ENCODE measurements at regions not wholly inside any gene's neighbourhood (a gene's known extent, or its start where the extent isn't known, plus 50 kb on each side); places are given as distances from the start of the nearest gene placed in this dataset.

DNA sequence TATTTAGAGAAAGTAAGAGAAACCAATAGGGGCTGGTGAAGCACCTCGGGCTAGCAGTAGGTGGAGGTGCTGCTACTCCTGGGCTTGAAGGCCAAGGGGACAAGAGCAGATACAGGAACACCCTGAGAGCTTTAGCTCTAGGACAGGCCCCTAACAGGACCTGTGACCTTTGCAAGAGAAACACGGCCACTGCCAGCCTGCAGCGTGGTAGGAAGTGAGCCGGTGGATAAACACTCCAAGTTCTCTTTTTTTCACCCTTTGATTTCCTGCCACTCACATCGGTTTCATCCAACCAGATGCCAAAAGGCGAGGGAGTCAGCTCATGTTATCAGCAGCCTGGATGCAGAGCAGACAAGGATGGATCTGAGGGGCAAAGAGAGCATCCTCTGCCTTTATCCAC, 66.8 kb upstream of the SPRED2 start:
- no peak for DNase-seq (ENCODE audit: low read depth)

DNA sequence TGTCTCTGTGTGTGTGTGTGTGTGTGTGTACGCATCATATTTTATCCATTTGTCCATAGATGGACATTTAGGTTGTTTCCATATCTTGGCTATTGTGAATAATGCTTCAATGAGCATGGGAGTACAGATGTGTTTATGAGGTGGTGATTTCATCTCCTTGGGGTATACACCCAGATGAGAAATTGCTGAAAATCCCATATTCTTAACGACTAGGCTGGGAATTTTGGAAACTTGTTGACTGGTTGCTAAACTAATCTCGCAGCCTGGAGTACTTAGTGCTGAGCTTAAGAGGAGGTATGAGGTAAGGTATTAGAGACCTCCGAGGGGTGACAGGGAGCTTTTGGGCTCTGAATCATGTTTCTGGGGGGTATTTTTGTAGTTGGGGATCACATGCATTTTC, 66.0 kb upstream of the SPRED2 start:
- DNase-seq (ENCODE audit: low read depth) = no peak

DNA sequence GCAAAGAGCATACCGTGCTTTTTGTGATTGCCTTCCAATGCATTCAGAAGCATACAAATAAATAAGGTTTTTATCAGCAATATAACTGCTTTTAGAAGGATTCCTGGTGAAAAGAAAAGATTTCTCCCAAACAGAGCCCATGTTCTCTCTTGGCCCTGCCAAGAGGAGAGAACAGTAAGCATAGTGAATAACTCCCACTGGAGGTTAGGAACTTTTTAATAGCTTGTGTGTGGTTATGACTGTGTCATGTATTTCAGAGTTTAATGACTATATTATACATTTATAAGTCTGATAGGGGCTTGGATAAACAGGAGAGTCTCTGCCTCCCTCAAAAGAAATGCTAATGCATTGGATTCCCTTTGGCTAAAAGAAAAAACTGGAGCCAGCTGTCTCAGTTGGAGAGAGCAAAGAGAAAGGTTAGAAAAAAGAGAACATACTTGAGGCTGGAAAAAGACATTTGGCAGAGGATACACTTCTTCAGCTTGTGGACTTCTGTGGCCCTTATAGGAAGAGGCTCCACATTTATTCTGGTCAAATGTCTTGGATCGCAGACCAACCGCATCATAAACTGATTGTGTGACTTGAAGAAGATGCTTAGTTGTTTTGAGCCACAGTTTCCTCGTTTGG, 63.0 kb upstream of the SPRED2 start:
- no peak for DNase-seq (ENCODE audit: low read depth)

DNA sequence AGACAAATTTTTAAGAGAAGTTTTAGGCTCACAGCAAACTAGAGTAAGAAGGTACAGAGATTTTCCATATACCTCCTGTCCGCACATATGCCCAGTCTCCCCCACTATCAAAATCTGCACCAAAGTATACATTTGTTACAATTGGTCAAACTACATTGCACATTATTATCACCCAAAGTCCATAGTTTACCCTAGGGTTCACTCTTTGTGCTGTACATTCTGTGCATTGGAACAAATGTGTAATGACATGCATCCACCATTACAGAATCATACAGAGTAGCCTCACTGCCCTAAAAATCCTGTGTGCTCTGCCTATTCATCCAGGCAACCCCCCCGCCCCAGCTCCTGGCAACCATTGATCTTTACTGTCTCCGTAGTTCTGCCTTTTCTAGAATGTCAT, 61.7 kb upstream of the SPRED2 start:
- no peak for DNase-seq (ENCODE audit: low read depth)

GRCh38 chr2:65491381-65491905, 59.0 kb upstream of the SPRED2 start:
- DNase-seq (ENCODE audit: low read depth) = no peak

DNA sequence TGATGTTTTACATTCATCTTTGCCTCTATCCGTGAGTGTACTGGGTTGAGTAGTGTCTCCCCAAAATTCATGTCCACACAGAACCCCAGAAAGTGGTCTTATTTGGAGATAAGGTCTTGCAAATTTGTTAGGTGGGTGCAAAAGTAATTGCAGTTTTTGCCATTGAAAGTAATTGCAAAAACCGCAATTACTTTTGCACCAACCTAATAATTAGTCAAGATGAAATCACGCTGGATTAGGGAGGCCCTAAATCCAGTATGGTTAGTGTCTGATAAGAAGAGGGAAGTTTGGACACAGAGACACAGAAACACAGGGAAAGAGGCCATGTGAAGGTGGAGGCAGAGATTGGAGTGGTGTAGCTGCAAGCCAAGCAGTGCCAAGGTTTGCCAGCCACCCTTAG, 57.8 kb upstream of the SPRED2 start:
- no peak for DNase-seq (ENCODE audit: low read depth)

- no peak for DNase-seq (ENCODE audit: low read depth)
Observed at GRCh38 chr2:65489269-65489668, 56.9 kb upstream of the SPRED2 start.

- no peak for DNase-seq (ENCODE audit: low read depth)
Observed at GRCh38 chr2:65488527-65488926, 56.1 kb upstream of the SPRED2 start.

DNA sequence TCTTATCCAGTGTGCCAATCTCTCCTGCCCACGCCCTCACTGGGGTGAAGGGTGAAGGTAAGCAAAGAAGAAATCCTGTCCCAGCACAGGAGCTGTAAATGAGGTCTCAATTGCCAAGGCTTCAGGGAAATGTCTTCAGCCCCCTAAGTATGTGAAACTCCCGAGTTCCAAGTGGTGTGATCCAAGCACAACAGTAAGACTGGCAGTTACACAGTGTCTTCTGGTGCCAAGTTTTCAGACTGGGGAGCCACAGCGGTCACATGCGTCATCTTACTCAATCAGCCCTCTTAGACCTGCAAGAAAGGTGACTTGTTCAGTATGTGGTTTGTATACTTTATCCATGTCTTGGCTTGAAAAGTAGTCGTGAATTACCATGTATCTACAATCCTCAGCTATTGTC, 55.0 kb upstream of the SPRED2 start:
- no peak for DNase-seq (ENCODE audit: low read depth)

DNA sequence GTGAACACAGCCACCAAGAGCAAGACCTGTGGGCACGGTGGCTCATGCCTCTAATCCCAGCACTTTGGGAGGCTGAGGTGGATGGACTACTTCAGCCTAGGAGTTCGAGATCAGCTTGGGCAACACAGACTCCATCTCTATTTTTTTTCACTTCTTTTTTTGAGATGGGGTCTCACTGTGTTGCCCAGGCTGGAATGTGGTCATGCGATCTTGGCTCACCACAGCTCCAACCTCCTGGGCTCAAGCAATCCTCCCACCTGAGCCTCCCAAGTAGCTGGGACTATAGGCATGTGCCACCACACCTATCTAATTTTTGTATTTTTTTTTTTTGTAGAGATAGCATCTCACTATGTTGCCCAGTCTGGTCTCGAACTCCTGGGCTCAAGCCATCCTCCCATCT, 54.4 kb upstream of the SPRED2 start:
- DNase-seq (ENCODE audit: low read depth) = no peak

- DNase-seq (ENCODE audit: low read depth) = no peak
Observed at GRCh38 chr2:65486282-65486681, 53.9 kb upstream of the SPRED2 start.

GRCh38 chr2:65485839-65486238, 53.4 kb upstream of the SPRED2 start:
- DNase-seq (ENCODE audit: low read depth) = no peak

- no peak for DNase-seq (ENCODE audit: low read depth)
Observed at GRCh38 chr2:65483763-65484162, 51.4 kb upstream of the SPRED2 start.

DNA sequence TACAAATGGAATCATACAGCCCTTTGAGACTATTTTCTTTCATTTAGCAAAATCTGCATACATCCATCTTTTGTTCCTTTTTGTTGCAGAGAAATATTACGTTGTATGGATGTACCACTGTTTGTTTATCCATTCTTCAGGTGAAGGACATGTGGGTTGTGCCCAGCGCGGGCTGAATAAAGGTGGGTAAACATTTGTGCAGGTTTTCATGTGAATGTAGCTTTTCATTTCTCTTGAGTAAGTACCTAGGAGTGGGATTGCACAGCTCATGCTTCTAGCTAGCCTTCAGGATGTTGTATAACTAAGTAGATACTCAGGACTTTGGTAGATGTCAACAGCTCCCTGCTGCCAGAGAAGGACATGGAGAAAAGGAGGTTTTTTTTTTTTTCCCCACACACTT, 50.6 kb upstream of the SPRED2 start:
- no peak for DNase-seq (ENCODE audit: low read depth)
